HEK293 (cell line): ENCODE measurements at regions not wholly inside any gene's neighbourhood (a gene's known extent, or its start where the extent isn't known, plus 50 kb on each side); places are given as distances from the start of the nearest gene placed in this dataset.
"Not testable (repeated sequence)": the region's sequence is repeated elsewhere in the genome, so short reads cannot be mapped to it uniquely, and the experiment has no call there.

Experiments
- CTCF ChIA-PET: fragments of 350-600 bp; formaldehyde crosslinking; extraction: SDS; loops from one replicate; lab custom pipeline; 2021; ENCODE audit warnings: antibody characterized with exemption; lab: Yijun Ruan, JAX
- POLR2A ChIA-PET: fragments of 300-600 bp; formaldehyde crosslinking; extraction: SDS; loops from one replicate; lab custom pipeline; 2020; ENCODE audit warnings: antibody characterized with exemption, inconsistent platforms; lab: Yijun Ruan, JAX
- H3K27ac ChIP-seq: fragments of 200-500 bp; sonication (Bioruptor generic); 2 replicates; pipeline ENCODE4 v1.5.1; 2014; ENCODE audit warnings: low read depth, low read length, control low read depth, inconsistent platforms; ENCODE audit errors: extremely low read depth
- H3K36me3 ChIP-seq, 2 experiments: fragments of 200-500 bp in 1 of 2; sonication (Bioruptor generic) in 1 of 2; 1 replicate in 1 of 2; 2 replicates in 1 of 2; pipeline ENCODE4 v1.5.1; 2014 to 2017; ENCODE audit warnings: inconsistent platforms in 2 of 2, low read length in 2 of 2; ENCODE audit not compliant: control insufficient read depth in 2 of 2, insufficient read depth in 1 of 2
- H3K4me1 ChIP-seq: fragments of 200-500 bp; sonication (Bioruptor generic); 2 replicates; pipeline ENCODE4 v1.5.1; 2014; ENCODE audit warnings: mild to moderate bottlenecking, low read length, inconsistent platforms; ENCODE audit not compliant: control insufficient read depth, insufficient read depth
- H3K4me3 ChIP-seq: 2 replicates; pipeline ENCODE4 v1.5.1; 2011; ENCODE audit warnings: low read depth, mild to moderate bottlenecking, control low read depth, low read length, moderate library complexity
- H3K9me3 ChIP-seq: fragments of 200-500 bp; sonication (Bioruptor generic); 2 replicates; pipeline ENCODE4 v1.5.1; 2014; ENCODE audit warnings: low read depth, low read length, inconsistent platforms; ENCODE audit not compliant: control insufficient read depth, insufficient read depth
- BCL11A ChIP-seq: fragments of 450-650 bp; formaldehyde crosslinking; IDR thresholded peaks from 2 replicates; pipeline ENCODE4 v1.5.1; 2016; ENCODE audit warnings: low read depth, missing biosample characterization, missing genetic modification characterization
- EGR2 ChIP-seq: fragments of 450-650 bp; formaldehyde crosslinking; IDR thresholded peaks from 2 replicates; pipeline ENCODE4 v1.5.1; 2016; ENCODE audit warnings: low read depth, missing biosample characterization, missing genetic modification characterization
- GFI1B ChIP-seq: fragments of 450-650 bp; formaldehyde crosslinking; IDR thresholded peaks from 2 replicates; pipeline ENCODE4 v1.5.1; 2016; ENCODE audit warnings: missing biosample characterization, missing genetic modification characterization
- GLIS1 ChIP-seq: fragments of 450-650 bp; formaldehyde crosslinking; IDR thresholded peaks from 2 replicates; pipeline ENCODE4 v1.5.1; 2016; ENCODE audit warnings: missing biosample characterization, missing genetic modification characterization
- KLF10 ChIP-seq: fragments of 450-650 bp; IDR thresholded peaks from 2 replicates; pipeline ENCODE4 v1.5.1; 2018; ENCODE audit warnings: missing biosample characterization, mild to moderate bottlenecking, missing genetic modification characterization
- OSR2 ChIP-seq: fragments of 450-650 bp; formaldehyde crosslinking; IDR thresholded peaks from 2 replicates; pipeline ENCODE4 v1.5.1; 2016; ENCODE audit warnings: missing biosample characterization, missing genetic modification characterization
- RBAK ChIP-seq: fragments of 450-650 bp; formaldehyde crosslinking; IDR thresholded peaks from 2 replicates; pipeline ENCODE4 v1.5.1; 2016; ENCODE audit warnings: missing biosample characterization, missing genetic modification characterization
- SALL2 ChIP-seq: fragments of 450-650 bp; formaldehyde crosslinking; IDR thresholded peaks from 2 replicates; pipeline ENCODE4 v1.5.0; 2017; ENCODE audit warnings: missing biosample characterization, mild to moderate bottlenecking, missing genetic modification characterization, borderline replicate concordance
- ZBTB17 ChIP-seq: fragments of 450-650 bp; formaldehyde crosslinking; IDR thresholded peaks from 2 replicates; pipeline ENCODE4 v1.5.1; 2016; ENCODE audit warnings: missing biosample characterization, missing genetic modification characterization
- ZFHX2 ChIP-seq: fragments of 450-650 bp; formaldehyde crosslinking; conservative IDR thresholded peaks from 2 replicates; pipeline ENCODE4 v1.5.1; 2016; ENCODE audit warnings: missing biosample characterization, missing genetic modification characterization
- ZNF157 ChIP-seq: fragments of 450-650 bp; formaldehyde crosslinking; IDR thresholded peaks from 2 replicates; pipeline ENCODE4 v1.5.1; 2016; ENCODE audit warnings: missing biosample characterization, missing genetic modification characterization
- ZNF239 ChIP-seq: fragments of 450-650 bp; formaldehyde crosslinking; IDR thresholded peaks from 2 replicates; pipeline ENCODE4 v1.5.1; 2016; ENCODE audit warnings: missing biosample characterization, missing genetic modification characterization
- ZNF366 ChIP-seq: fragments of 450-650 bp; formaldehyde crosslinking; conservative IDR thresholded peaks from 2 replicates; pipeline ENCODE4 v1.5.1; 2016; ENCODE audit warnings: missing biosample characterization, missing genetic modification characterization
- ZNF391 ChIP-seq: fragments of 450-650 bp; formaldehyde crosslinking; IDR thresholded peaks from 2 replicates; pipeline ENCODE4 v1.5.1; 2016; ENCODE audit warnings: low read depth, missing biosample characterization, missing genetic modification characterization, borderline replicate concordance
- ZNF544 ChIP-seq: fragments of 450-650 bp; formaldehyde crosslinking; IDR thresholded peaks from 2 replicates; pipeline ENCODE4 v1.5.0; 2017; ENCODE audit warnings: missing biosample characterization, missing genetic modification characterization
- ZNF558 ChIP-seq: fragments of 450-650 bp; formaldehyde crosslinking; IDR thresholded peaks from 2 replicates; pipeline ENCODE4 v1.5.1; 2016; ENCODE audit warnings: missing biosample characterization, missing genetic modification characterization
- ZNF596 ChIP-seq: fragments of 450-650 bp; IDR thresholded peaks from 2 replicates; pipeline ENCODE4 v1.5.0; 2018; ENCODE audit warnings: missing biosample characterization, mild to moderate bottlenecking, missing genetic modification characterization, moderate library complexity
- ZNF629 ChIP-seq: fragments of 450-650 bp; formaldehyde crosslinking; IDR thresholded peaks from 2 replicates; pipeline ENCODE4 v1.5.1; 2017; ENCODE audit warnings: missing biosample characterization, missing genetic modification characterization
- ZNF660 ChIP-seq: fragments of 450-650 bp; IDR thresholded peaks from 2 replicates; pipeline ENCODE4 v1.5.1; 2018; ENCODE audit warnings: missing biosample characterization, mild to moderate bottlenecking, missing genetic modification characterization
- ZNF777 ChIP-seq: fragments of 450-650 bp; formaldehyde crosslinking; IDR thresholded peaks from 2 replicates; pipeline ENCODE4 v1.5.1; 2017; ENCODE audit warnings: missing biosample characterization, missing genetic modification characterization, borderline replicate concordance
- ZNF785 ChIP-seq: fragments of 450-650 bp; formaldehyde crosslinking; IDR thresholded peaks from 2 replicates; pipeline ENCODE4 v1.5.1; 2016; ENCODE audit warnings: missing biosample characterization, missing genetic modification characterization
- TF ChIP-seq, protein P1 (sequence below): fragments of 450-650 bp; formaldehyde crosslinking; IDR thresholded peaks from 2 replicates; pipeline ENCODE4 v1.5.1; 2016; ENCODE audit warnings: missing biosample characterization, missing genetic modification characterization, low read depth
- TF ChIP-seq, protein P2 (sequence below): fragments of 450-650 bp; formaldehyde crosslinking; conservative IDR thresholded peaks from 2 replicates; pipeline ENCODE4 v1.5.1; 2016; ENCODE audit warnings: low read depth, missing biosample characterization, missing genetic modification characterization
- TF ChIP-seq, protein P3 (sequence below): fragments of 450-650 bp; formaldehyde crosslinking; IDR thresholded peaks from 2 replicates; pipeline ENCODE4 v1.5.0; 2017; ENCODE audit warnings: missing biosample characterization, missing genetic modification characterization, borderline replicate concordance

DNA sequence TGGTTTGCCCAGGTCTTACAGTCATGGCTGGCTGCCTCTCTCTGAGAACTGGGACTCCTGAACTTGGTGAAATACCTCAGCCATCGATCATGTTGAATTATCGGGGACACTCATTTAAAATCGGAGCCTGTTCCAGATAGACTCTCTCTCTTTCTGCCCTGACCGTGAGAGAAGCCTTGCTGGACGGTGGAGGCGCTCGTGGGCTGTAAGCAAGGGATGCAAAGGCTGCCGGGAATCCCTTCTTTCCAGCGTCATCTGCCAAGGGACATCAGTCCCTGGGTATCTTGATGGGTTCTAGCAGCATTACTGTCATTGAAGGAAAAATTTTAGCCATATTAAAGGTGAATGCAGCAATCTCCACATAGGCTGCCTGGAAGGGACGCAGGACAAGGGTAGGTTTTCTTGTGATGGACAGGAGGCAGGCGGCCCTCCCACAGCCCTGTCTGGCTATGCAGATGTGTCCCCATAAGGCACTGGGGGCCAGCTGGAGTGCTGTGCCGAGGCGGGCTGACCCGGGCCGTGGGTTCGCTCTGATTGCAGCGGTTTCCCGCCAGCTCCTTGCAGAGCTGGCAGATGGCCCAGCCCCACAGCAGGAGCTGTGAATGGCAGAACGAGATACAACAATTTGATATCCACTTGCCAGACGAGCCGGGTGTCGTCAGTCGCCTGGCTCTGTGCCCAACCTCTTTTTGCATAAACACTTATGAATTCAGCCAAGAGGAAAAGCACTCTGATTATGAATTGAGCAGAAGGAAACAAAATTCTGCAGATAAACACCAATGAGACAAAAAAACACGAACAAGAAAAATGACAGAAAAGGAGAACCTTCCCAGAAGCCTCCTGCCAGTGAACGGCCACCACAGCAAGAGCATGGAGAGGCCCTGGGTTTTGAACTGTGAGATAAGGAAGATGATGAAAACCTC, 151.9 kb upstream of the ALDH3B2 start:
- CTCF ChIA-PET: interaction anchor here (0.7 kb wide), 1 partner anchor 1132 kb away, joined by 3 read pairs; no protein-coding TSS in a partner anchor
- H3K4me3 ChIP-seq, H3K4me1 ChIP-seq, POLR2A ChIA-PET, H3K36me3 ChIP-seq, H3K9me3 ChIP-seq: not testable (repeated sequence)
- H3K27ac ChIP-seq: 0 out of 2 replicates have a peak overlapping the region, but pooled peaks have one; percentile 31
- peak; percentile 43; the same call in 1 of the 2 replicates for TF ChIP-seq ZNF629 (tag by site-specific recombination)
- TF ChIP-seq ZFHX2 (tag by site-specific recombination): peak; percentile 29; the same call in 1 of the 2 replicates
- TF ChIP-seq GLIS1 (tag by site-specific recombination): peak; percentile 38; the same call in 1 of the 2 replicates
- peak; percentile 47 for TF ChIP-seq ZNF366 (tag by site-specific recombination)
- TF ChIP-seq ZNF596 (tag by site-specific recombination): peak; percentile 51; the same call in 1 of the 2 replicates
- TF ChIP-seq ZNF660 (tag by site-specific recombination): 0 out of 2 replicates have a peak, but pooled peaks have one; percentile 15
- TF ChIP-seq, protein P1, sequence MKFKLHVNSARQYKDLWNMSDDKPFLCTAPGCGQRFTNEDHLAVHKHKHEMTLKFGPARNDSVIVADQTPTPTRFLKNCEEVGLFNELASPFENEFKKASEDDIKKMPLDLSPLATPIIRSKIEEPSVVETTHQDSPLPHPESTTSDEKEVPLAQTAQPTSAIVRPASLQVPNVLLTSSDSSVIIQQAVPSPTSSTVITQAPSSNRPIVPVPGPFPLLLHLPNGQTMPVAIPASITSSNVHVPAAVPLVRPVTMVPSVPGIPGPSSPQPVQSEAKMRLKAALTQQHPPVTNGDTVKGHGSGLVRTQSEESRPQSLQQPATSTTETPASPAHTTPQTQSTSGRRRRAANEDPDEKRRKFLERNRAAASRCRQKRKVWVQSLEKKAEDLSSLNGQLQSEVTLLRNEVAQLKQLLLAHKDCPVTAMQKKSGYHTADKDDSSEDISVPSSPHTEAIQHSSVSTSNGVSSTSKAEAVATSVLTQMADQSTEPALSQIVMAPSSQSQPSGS: 0 out of 2 replicates have a peak, but pooled peaks have one; percentile 3
- peak; percentile 17; the same call in 1 of the 2 replicates for TF ChIP-seq GFI1B (tag by site-specific recombination)
- TF ChIP-seq ZBTB17 (tag by site-specific recombination): 0 out of 2 replicates have a peak, but pooled peaks have one; percentile 30
- TF ChIP-seq EGR2 (tag by site-specific recombination): 0 out of 2 replicates have a peak, but pooled peaks have one; percentile 41
- TF ChIP-seq KLF10 (tag by site-specific recombination): 0 out of 2 replicates have a peak, but pooled peaks have one; percentile 24
- TF ChIP-seq OSR2 (tag by site-specific recombination): peak; percentile 23; the same call in 1 of the 2 replicates

DNA sequence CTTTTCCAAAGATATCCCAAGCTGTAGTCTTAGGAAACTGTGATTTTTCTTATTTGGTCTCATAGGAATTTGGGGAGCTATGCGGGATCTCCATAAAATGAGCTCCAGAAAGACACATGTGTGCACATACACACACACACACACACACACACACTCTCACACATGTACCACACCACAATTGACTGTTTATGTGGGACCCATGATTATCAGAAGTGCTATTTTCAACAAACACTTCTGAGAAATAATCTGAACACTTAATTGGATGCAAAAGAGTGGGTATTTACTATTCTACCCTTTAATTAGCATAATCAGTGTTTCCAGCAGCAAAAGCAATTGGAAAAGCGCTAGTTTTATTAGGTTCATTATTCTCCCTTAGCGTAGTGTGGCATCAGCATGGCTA, 150.4 kb upstream of the ALDH3B2 start:
- H3K36me3 ChIP-seq, POLR2A ChIA-PET, H3K4me3 ChIP-seq, CTCF ChIA-PET, H3K9me3 ChIP-seq, H3K4me1 ChIP-seq, H3K27ac ChIP-seq: not testable (repeated sequence)

DNA sequence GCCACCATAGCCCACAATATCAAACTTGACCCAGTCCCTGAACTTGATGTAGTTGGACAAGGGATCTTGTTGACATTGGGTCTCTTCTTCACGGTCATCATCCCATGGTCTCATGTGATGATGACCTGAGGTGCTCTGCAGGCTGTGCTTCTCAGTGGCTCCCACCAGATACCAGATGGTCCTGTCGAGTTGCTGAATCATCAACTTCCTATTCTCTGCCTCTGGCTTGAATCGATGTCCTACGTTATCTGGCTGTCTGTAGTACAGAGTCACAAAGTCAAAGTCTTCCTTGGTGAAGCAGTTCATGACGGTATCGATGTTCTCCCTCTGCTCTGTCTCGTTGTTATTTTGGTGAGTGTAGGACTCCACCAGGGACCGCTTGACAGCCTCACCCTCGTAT, 145.7 kb upstream of the ALDH3B2 start:
- TF ChIP-seq RBAK (tag by site-specific recombination): no peak
- TF ChIP-seq BCL11A: no peak
- TF ChIP-seq ZNF157 (tag by site-specific recombination): no peak
- no peak for TF ChIP-seq ZNF558
- TF ChIP-seq SALL2 (tag by site-specific recombination): no peak
- TF ChIP-seq, protein P2, sequence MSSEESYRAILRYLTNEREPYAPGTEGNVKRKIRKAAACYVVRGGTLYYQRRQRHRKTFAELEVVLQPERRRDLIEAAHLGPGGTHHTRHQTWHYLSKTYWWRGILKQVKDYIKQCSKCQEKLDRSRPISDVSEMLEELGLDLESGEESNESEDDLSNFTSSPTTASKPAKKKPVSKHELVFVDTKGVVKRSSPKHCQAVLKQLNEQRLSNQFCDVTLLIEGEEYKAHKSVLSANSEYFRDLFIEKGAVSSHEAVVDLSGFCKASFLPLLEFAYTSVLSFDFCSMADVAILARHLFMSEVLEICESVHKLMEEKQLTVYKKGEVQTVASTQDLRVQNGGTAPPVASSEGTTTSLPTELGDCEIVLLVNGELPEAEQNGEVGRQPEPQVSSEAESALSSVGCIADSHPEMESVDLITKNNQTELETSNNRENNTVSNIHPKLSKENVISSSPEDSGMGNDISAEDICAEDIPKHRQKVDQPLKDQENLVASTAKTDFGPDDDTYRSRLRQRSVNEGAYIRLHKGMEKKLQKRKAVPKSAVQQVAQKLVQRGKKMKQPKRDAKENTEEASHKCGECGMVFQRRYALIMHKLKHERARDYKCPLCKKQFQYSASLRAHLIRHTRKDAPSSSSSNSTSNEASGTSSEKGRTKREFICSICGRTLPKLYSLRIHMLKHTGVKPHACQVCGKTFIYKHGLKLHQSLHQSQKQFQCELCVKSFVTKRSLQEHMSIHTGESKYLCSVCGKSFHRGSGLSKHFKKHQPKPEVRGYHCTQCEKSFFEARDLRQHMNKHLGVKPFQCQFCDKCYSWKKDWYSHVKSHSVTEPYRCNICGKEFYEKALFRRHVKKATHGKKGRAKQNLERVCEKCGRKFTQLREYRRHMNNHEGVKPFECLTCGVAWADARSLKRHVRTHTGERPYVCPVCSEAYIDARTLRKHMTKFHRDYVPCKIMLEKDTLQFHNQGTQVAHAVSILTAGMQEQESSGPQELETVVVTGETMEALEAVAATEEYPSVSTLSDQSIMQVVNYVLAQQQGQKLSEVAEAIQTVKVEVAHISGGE (tag by site-specific recombination): no peak
- TF ChIP-seq, protein P3, sequence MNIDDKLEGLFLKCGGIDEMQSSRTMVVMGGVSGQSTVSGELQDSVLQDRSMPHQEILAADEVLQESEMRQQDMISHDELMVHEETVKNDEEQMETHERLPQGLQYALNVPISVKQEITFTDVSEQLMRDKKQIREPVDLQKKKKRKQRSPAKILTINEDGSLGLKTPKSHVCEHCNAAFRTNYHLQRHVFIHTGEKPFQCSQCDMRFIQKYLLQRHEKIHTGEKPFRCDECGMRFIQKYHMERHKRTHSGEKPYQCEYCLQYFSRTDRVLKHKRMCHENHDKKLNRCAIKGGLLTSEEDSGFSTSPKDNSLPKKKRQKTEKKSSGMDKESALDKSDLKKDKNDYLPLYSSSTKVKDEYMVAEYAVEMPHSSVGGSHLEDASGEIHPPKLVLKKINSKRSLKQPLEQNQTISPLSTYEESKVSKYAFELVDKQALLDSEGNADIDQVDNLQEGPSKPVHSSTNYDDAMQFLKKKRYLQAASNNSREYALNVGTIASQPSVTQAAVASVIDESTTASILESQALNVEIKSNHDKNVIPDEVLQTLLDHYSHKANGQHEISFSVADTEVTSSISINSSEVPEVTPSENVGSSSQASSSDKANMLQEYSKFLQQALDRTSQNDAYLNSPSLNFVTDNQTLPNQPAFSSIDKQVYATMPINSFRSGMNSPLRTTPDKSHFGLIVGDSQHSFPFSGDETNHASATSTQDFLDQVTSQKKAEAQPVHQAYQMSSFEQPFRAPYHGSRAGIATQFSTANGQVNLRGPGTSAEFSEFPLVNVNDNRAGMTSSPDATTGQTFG (tag by site-specific recombination): no peak
- no peak for TF ChIP-seq ZNF777 (tag by site-specific recombination)
- no peak for TF ChIP-seq ZNF239
- TF ChIP-seq ZNF391 (tag by site-specific recombination): no peak
- TF ChIP-seq ZNF544 (tag by site-specific recombination): no peak
- no peak for TF ChIP-seq ZNF785 (tag by site-specific recombination)
- ChIA-PET POLR2A (no interaction called here), CTCF (no interaction called here)
- H3K27ac ChIP-seq: no peak overlapping the region
- H3K4me3 ChIP-seq: no peak overlapping the region
- no peaks in the 10 kb centered on the region for H3K4me1 ChIP-seq
- H3K9me3 ChIP-seq: no peaks in the 10 kb centered on the region
- no peaks in the 10 kb centered on the region for H3K36me3 ChIP-seq
